Caco-2 (cell line): ENCODE measurements at regions not wholly inside any gene's neighbourhood (a gene's known extent, or its start where the extent isn't known, plus 50 kb on each side); places are given as distances from the start of the nearest gene placed in this dataset.

ENCODE experiments used
- BruUV-seq: library from RNA; stranded (reverse); fragments of 400-500 nt; replicated peaks from 2 replicates; lab custom pipeline; 2021; lab: Mats Ljungman, UMichigan
- CTCF ChIA-PET: fragments of 300-600 bp; sonication (Branson Sonifier 250); formaldehyde crosslinking; loops from one replicate; lab custom pipeline; 2022; ENCODE audit warnings: antibody characterized with exemption; lab: Charles Lee
- POLR2A ChIA-PET: fragments of 300-600 bp; sonication (Branson Sonifier 250); formaldehyde crosslinking; loops from one replicate; lab custom pipeline; 2022; ENCODE audit warnings: antibody characterized with exemption; lab: Charles Lee
- DNase-seq, 2 experiments: peaks; one replicate each; pipeline versions ENCODE4 v3.0.0 to v3.0.0-alpha.2; 2020 to 2022
- H3K27me3 ChIP-seq: replicated peaks from 2 replicates; pipeline ENCODE4 v1.6.0; 2011; ENCODE audit warnings: low read length; ENCODE audit not compliant: control insufficient read depth, insufficient read depth
- H3K36me3 ChIP-seq: 2 replicates; pipeline ENCODE4 v1.5.1; 2011; ENCODE audit warnings: low read length; ENCODE audit not compliant: control insufficient read depth, insufficient read depth
- H3K4me1 ChIP-seq: fragments of 250-450 bp; sonication (Bioruptor Pico); 2 replicates; pipeline ENCODE4 v1.5.1; 2020; ENCODE audit warnings: mild to moderate bottlenecking
- H3K4me3 ChIP-seq: 2 replicates; pipeline ENCODE4 v1.5.1; 2011; ENCODE audit warnings: low read depth, mild to moderate bottlenecking, control low read depth, low read length
- H3K9me3 ChIP-seq: fragments of 250-450 bp; sonication (Bioruptor Pico); 2 replicates; pipeline ENCODE4 v1.5.1; 2020; ENCODE audit warnings: mild to moderate bottlenecking, moderate library complexity
- H3K27ac Mint-ChIP-seq: one replicate; pipeline ENCODE4 v1.8.0; 2022; ENCODE audit warnings: mixed read lengths; ENCODE audit not compliant: unreplicated experiment
- H3K27me3 Mint-ChIP-seq: one replicate; pipeline ENCODE4 v1.8.0; 2022; ENCODE audit warnings: mixed read lengths; ENCODE audit not compliant: insufficient read depth, unreplicated experiment
- H3K36me3 Mint-ChIP-seq: one replicate; pipeline ENCODE4 v1.8.0; 2022; ENCODE audit warnings: mild to moderate bottlenecking, mixed read lengths; ENCODE audit not compliant: insufficient read depth, unreplicated experiment
- H3K4me1 Mint-ChIP-seq: one replicate; pipeline ENCODE4 v1.8.0; 2022; ENCODE audit warnings: low read depth, mixed read lengths; ENCODE audit not compliant: unreplicated experiment
- H3K4me3 Mint-ChIP-seq: one replicate; pipeline ENCODE4 v1.8.0; 2022; ENCODE audit warnings: mild to moderate bottlenecking, moderate library complexity, mixed read lengths; ENCODE audit not compliant: unreplicated experiment
- H3K9me3 Mint-ChIP-seq: one replicate; pipeline ENCODE4 v1.8.0; 2022; ENCODE audit warnings: mixed read lengths; ENCODE audit not compliant: unreplicated experiment
- CTCF ChIP-seq, 2 experiments: fragments of 200-600 bp in 1 of 2; IDR thresholded peaks; 1 replicate in 1 of 2; 2 replicates in 1 of 2; pipeline versions ENCODE4 v1.5.1 to v1.8.0; 2011 to 2022; ENCODE audit warnings: antibody characterized with exemption in 1 of 2, control low read depth in 1 of 2, inconsistent platforms in 1 of 2, low read depth in 1 of 2, low read length in 1 of 2, mild to moderate bottlenecking in 1 of 2, moderate library complexity in 1 of 2; ENCODE audit not compliant: insufficient read depth in 1 of 2, severe bottlenecking in 1 of 2, unreplicated experiment in 1 of 2
- intact Hi-C: fragments of 100-400 bp; cut with micrococcal nuclease; formaldehyde crosslinking; loops from one replicate; pipeline ENCODE4 v1.10.0; 2022; ENCODE audit not compliant: unreplicated experiment

DNA sequence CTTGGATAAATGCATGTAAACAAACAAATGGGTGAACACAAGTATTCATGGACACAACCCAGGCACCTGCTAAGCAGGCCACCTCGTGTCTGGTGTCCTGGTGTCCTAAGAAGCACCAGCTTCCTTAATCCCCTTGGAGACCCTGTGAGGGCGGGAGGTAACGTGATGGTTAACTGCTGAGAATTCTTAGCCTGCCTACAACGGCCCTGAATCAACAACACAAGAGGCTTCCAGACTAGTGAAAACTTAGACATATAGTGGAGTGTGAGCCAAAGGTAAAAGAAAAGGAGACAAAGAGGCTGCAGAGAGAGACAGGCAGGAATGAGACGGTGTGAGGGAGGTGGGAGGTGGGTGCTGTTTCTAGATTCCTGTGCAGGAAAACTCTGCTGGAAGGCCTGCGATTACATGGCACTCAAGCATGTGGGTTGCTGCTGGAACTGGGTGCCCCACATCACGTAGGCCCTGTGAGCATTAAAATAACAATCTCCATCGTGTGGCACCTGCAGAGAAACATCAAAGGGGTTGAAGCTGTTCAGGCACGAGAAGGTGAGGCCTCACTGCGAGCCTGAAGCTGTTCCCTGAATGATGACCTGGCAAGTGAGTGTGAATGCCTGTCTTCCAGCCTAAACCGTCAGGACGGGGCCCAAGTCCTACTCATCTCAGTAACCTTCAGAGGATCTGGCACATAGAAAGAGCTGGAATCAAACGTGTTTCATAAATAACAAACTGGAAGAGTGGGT is 64.2 kb downstream of the RPL37A start:
- H3K4me3 Mint-ChIP-seq, result no peak overlapping the region
- no peak for DNase-seq
- H3K4me1 Mint-ChIP-seq, result no peaks in the 10 kb centered on the region

GRCh38 chr2:216563646-216564045 is 65.0 kb downstream of the RPL37A start:
- no TSS peak for BruUV-seq

More for the DNA sequence above, 64.2 kb downstream of the RPL37A start:
- Histone ChIP-seq H3K36me3 (no peaks in the 10 kb centered on the region), H3K4me1 (no peaks in the 10 kb centered on the region), H3K9me3 (no peaks in the 10 kb centered on the region), H3K4me3 (no peak overlapping the region), H3K27me3 (no peaks in the 10 kb centered on the region)
- Mint-ChIP-seq H3K9me3 (no peaks in the 10 kb centered on the region), H3K36me3 (no peaks in the 10 kb centered on the region), H3K27ac (no peak overlapping the region), H3K27me3 (peaks cover 11% of the 10 kb centered on the region)
- TF ChIP-seq CTCF (IDR thresholded peaks at IDR 0.05; ENCODE audit: insufficient read depth in 1 of 2, low read depth in 1 of 2, low read length in 1 of 2, severe bottlenecking in 1 of 2, unreplicated experiment in 1 of 2), result no peak
- BruUV-seq, result no TSS peak
- intact Hi-C loops, result no loop called here
- ChIA-PET CTCF (no interaction called here), POLR2A (no interaction called here)

DNA sequence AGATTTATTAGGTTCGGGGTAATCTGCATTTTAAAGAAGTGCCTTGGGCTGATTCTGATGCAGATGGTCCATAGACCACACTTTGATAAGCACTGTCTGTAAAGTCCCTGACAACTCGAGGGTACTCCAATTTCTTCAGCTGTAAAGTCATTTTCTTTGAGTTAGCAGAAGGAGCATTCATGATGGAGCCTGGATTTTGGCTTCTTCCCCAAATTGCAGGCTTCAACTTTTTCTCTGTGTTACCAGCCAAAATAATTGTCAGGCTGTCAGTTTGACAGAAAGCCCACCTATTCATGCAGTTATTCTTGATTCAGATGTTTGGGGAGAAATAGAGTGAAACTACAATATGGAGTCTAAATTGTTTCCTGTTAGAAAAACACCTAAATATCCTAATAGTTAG is 66.0 kb downstream of the RPL37A start:
- TF ChIP-seq CTCF (IDR thresholded peaks at IDR 0.05; ENCODE audit: insufficient read depth in 1 of 2, low read depth in 1 of 2, low read length in 1 of 2, severe bottlenecking in 1 of 2, unreplicated experiment in 1 of 2), result no peak
- H3K4me1 Mint-ChIP-seq, result no peaks in the 10 kb centered on the region
- no peaks in the 10 kb centered on the region for H3K9me3 Mint-ChIP-seq
- H3K4me3 Mint-ChIP-seq, result no peak overlapping the region
- Histone ChIP-seq H3K4me3 (no peak overlapping the region), H3K9me3 (no peaks in the 10 kb centered on the region), H3K27me3 (no peaks in the 10 kb centered on the region), H3K36me3 (no peaks in the 10 kb centered on the region), H3K4me1 (no peaks in the 10 kb centered on the region)
- CTCF ChIA-PET, result no interaction called here
- peaks cover 17% of the 10 kb centered on the region for H3K27me3 Mint-ChIP-seq
- BruUV-seq, result no TSS peak
- no peaks in the 10 kb centered on the region for H3K36me3 Mint-ChIP-seq
- H3K27ac Mint-ChIP-seq, result no peak overlapping the region
- no peak for DNase-seq
- intact Hi-C loops, result no loop called here
- POLR2A ChIA-PET, result no interaction called here

More at GRCh38 chr2:216563646-216564045, 65.0 kb downstream of the RPL37A start:
- H3K4me1 Mint-ChIP-seq, result no peaks in the 10 kb centered on the region
- H3K36me3 Mint-ChIP-seq, result no peaks in the 10 kb centered on the region
- POLR2A ChIA-PET, result no interaction called here
- H3K4me3 Mint-ChIP-seq, result no peak overlapping the region
- H3K27ac Mint-ChIP-seq, result no peak overlapping the region
- no peaks in the 10 kb centered on the region for H3K9me3 ChIP-seq
- peaks cover 11% of the 10 kb centered on the region for H3K27me3 Mint-ChIP-seq
- H3K9me3 Mint-ChIP-seq, result no peaks in the 10 kb centered on the region
- intact Hi-C loops, result no loop called here
- no peaks in the 10 kb centered on the region for H3K36me3 ChIP-seq
- no peak overlapping the region for H3K4me3 ChIP-seq
- no peaks in the 10 kb centered on the region for H3K4me1 ChIP-seq
- TF ChIP-seq CTCF (IDR thresholded peaks at IDR 0.05; ENCODE audit: insufficient read depth in 1 of 2, low read depth in 1 of 2, low read length in 1 of 2, severe bottlenecking in 1 of 2, unreplicated experiment in 1 of 2), result no peak
- no peaks in the 10 kb centered on the region for H3K27me3 ChIP-seq
- DNase-seq, result no peak
- CTCF ChIA-PET, result no interaction called here
